Lung (tissue), 11 donors: ENCODE measurements at regions not wholly inside any gene's neighbourhood (a gene's known extent, or its start where the extent isn't known, plus 50 kb on each side); places are given as distances from the start of the nearest gene placed in this dataset.

Experiments used
- ATAC-seq: fragments of 200-7000 bp; cut with Tn5 transposase; one replicate; pipeline ENCODE4 v1.9.1; 2020; ENCODE audit warnings: moderate number of reproducible peaks; ENCODE audit not compliant: insufficient read depth, low FRiP score
- DNase-seq, 3 donors: peaks; one replicate each; pipeline ENCODE4 v3.0.0-alpha.2; 2013 to 2017
- H3K27ac ChIP-seq, 2 donors: one replicate each; pipeline ENCODE4 v1.5.1; 2013; ENCODE audit warnings: mild to moderate bottlenecking in 2 of 2, moderate library complexity in 2 of 2, control low read depth in 1 of 2, inconsistent platforms in 1 of 2, low read depth in 1 of 2, low read length in 1 of 2
- H3K27me3 ChIP-seq, 3 donors: one replicate each; pipeline ENCODE4 v1.5.1; 2013; ENCODE audit warnings: low read length in 2 of 3; ENCODE audit not compliant: control insufficient read depth in 3 of 3, insufficient read depth in 3 of 3
- H3K36me3 ChIP-seq, 4 donors: one replicate each; pipeline ENCODE4 v1.5.1; 2013; ENCODE audit warnings: low read length in 4 of 4, mild to moderate bottlenecking in 1 of 4, moderate library complexity in 1 of 4; ENCODE audit not compliant: control insufficient read depth in 4 of 4, insufficient read depth in 4 of 4
- H3K4me1 ChIP-seq, 5 donors: one replicate each; pipeline ENCODE4 v1.5.1; 2013; ENCODE audit warnings: low read length in 5 of 5, mild to moderate bottlenecking in 2 of 5, moderate library complexity in 1 of 5; ENCODE audit not compliant: control insufficient read depth in 5 of 5, insufficient read depth in 5 of 5
- H3K4me3 ChIP-seq: one replicate; pipeline ENCODE4 v1.5.1; 2013; ENCODE audit warnings: mild to moderate bottlenecking, control low read depth, moderate library complexity
- H3K9ac ChIP-seq, 2 donors: one replicate each; pipeline ENCODE4 v1.5.1; 2013; ENCODE audit warnings: low read length in 2 of 2, control low read depth in 1 of 2; ENCODE audit not compliant: insufficient read depth in 1 of 2
- H3K9me3 ChIP-seq, 4 donors: one replicate each; pipeline ENCODE4 v1.5.1; 2013; ENCODE audit warnings: low read length in 3 of 4, mild to moderate bottlenecking in 1 of 4, moderate library complexity in 1 of 4; ENCODE audit not compliant: control insufficient read depth in 4 of 4, insufficient read depth in 3 of 4
- WGBS, 2 donors: extraction: QIAGEN DNeasy Blood & Tissue Kit; methylation state at CpG; one replicate each; pipeline ENCODE4 v1.1.7; 2013; 5-methylcytosine and 5-hydroxymethylcytosine counted together
- TF ChIP-seq, protein P1 (sequence below): IDR thresholded peaks from 2 replicates; pipeline ENCODE4 v1.5.1; 2012; ENCODE audit warnings: mild to moderate bottlenecking; ENCODE audit errors: control extremely low read depth, extremely low read depth
- donor health status: control.
- donor health status: control.
- donor health status: Bipolar disorder and iron deficiency.
- donor health status: healthy.
- donor health status: DM: yes; HTN: yes; CAD: no.

DNA sequence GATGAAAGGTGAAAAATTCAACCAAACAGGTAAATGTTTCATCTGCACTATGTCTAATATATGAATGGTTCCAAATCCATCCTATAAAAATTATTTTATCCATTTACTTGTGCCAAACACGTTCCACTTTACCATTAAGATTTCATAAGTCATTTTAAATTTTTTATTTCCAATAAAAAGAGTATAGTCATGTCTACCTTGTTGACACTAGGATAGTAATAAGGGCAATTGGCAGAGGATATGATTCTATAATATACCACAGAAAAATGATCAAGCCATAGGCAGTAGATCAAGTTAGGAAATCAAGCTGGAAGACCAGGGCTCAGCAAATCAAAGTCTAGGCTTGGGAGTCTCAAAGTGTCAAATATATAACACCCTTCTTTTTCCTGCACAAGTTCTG is 384.3 kb downstream of the METTL4 start:
- Histone ChIP-seq H3K9me3 (no peaks in the 10 kb centered on the region), H3K4me3 (no peak overlapping the region), H3K4me1 (no peaks in the 10 kb centered on the region), H3K27ac (no peak overlapping the region), H3K27me3 (no peaks in the 10 kb centered on the region), H3K36me3 (no peaks in the 10 kb centered on the region), H3K9ac (no peak overlapping the region)
- ATAC-seq (no peak), DNase-seq (no peak)
- 77 to 87% methylated on average over 1 of the region's 1 CpG for WGBS, 2 donors
- TF ChIP-seq, protein P1, sequence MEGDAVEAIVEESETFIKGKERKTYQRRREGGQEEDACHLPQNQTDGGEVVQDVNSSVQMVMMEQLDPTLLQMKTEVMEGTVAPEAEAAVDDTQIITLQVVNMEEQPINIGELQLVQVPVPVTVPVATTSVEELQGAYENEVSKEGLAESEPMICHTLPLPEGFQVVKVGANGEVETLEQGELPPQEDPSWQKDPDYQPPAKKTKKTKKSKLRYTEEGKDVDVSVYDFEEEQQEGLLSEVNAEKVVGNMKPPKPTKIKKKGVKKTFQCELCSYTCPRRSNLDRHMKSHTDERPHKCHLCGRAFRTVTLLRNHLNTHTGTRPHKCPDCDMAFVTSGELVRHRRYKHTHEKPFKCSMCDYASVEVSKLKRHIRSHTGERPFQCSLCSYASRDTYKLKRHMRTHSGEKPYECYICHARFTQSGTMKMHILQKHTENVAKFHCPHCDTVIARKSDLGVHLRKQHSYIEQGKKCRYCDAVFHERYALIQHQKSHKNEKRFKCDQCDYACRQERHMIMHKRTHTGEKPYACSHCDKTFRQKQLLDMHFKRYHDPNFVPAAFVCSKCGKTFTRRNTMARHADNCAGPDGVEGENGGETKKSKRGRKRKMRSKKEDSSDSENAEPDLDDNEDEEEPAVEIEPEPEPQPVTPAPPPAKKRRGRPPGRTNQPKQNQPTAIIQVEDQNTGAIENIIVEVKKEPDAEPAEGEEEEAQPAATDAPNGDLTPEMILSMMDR, result no peak

GRCh38 chr18:2188258-2188657 is 383.0 kb downstream of the METTL4 start:
- TF ChIP-seq, protein P1, result no peak
- no peaks in the 10 kb centered on the region for H3K36me3 ChIP-seq
- ATAC-seq (no peak), DNase-seq (no peak)
- H3K4me3 ChIP-seq, result no peak overlapping the region
- H3K4me1 ChIP-seq, result no peaks in the 10 kb centered on the region
- WGBS, 2 donors, result 88 to 92% methylated on average over 1 of the region's 1 CpG
- no peaks in the 10 kb centered on the region for H3K27me3 ChIP-seq
- no peak overlapping the region for H3K27ac ChIP-seq
- no peak overlapping the region for H3K9ac ChIP-seq
- peaks cover 0 to 2% (median 0%) of the 10 kb centered on the region in 4 donors for H3K9me3 ChIP-seq

DNA sequence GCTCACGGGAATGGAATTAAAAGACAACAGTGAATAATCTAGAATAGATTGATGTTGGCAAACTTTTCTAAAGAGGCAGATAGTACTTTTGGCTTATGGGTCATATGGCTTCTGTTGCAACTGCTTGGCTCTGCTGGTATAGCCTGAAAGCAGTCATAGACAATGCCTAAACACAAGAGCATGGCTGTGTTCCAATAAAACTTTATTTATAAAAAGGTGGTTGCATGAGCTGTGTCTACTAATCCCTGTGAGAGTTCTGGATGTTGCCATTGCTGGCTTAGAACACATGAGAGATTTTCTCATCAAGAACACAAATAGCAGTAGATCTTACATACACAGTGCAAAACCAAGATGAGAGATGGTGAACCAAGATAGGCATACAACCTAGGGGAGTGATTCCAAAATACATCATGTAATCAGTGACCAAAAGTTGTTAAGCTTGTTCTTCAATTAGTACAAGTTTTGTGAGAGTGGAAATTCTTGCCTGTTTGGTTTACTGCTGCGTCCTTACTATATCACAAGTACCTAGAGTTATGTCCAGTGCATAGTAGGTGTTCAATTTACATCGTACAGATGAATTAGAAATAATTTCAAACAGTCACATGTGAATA is 380.0 kb downstream of the METTL4 start:
- no peak overlapping the region for H3K27ac ChIP-seq
- no peaks in the 10 kb centered on the region for H3K36me3 ChIP-seq
- ATAC-seq (no peak), DNase-seq (no peak)
- TF ChIP-seq, protein P1, result no peak
- H3K4me1 ChIP-seq, result no peaks in the 10 kb centered on the region
- H3K4me3 ChIP-seq, result no peak overlapping the region
- peaks cover 0 to 2% (median 0%) of the 10 kb centered on the region in 4 donors for H3K9me3 ChIP-seq
- WGBS, 2 donors, result 74 to 87% methylated on average over 3 of the region's 3 CpGs
- no peaks in the 10 kb centered on the region for H3K27me3 ChIP-seq
- H3K9ac ChIP-seq, result no peak overlapping the region

- Histone ChIP-seq H3K27ac (no peak overlapping the region), H3K4me3 (no peak overlapping the region), H3K36me3 (no peaks in the 10 kb centered on the region), H3K4me1 (no peaks in the 10 kb centered on the region), H3K27me3 (no peaks in the 10 kb centered on the region), H3K9ac (no peak overlapping the region), H3K9me3 (peaks cover 0 to 2% (median 0%) of the 10 kb centered on the region in 4 donors)
- WGBS, 2 donors, result 86 to 93% methylated on average over 4 of the region's 4 CpGs
- ATAC-seq (no peak), DNase-seq (no peak)
- TF ChIP-seq, protein P1, result no peak
These were observed 378.7 kb downstream of the METTL4 start for GRCh38 chr18:2192562-2192961.
